ENCODE measurements at regions not wholly inside any gene's neighbourhood (a gene's known extent, or its start where the extent isn't known, plus 50 kb on each side); places are given as distances from the start of the nearest gene placed in this dataset.
"Not testable (repeated sequence)": the region's sequence is repeated elsewhere in the genome, so short reads cannot be mapped to it uniquely, and the experiment has no call there.

GRCh38 chr1:194929357-194929756 lies 1678.9 kb downstream of the KCNT2 start:
- no peak for DNase-seq (ENCODE audit: low spot score)

GRCh38 chr1:194919146-194919545 lies 1689.1 kb downstream of the KCNT2 start:
- DNase-seq (ENCODE audit: low spot score) = no peak

- DNase-seq (ENCODE audit: low spot score) = no peak
Measured at GRCh38 chr1:194917769-194918168, 1690.5 kb downstream of the KCNT2 start.

- DNase-seq (ENCODE audit: low spot score) = no peak
Measured at GRCh38 chr1:194908643-194909042, 1699.6 kb downstream of the KCNT2 start.

- no peak for DNase-seq (ENCODE audit: low spot score)
Measured at GRCh38 chr1:194903524-194903923, 1704.7 kb downstream of the KCNT2 start.

GRCh38 chr1:194889310-194889709 lies 1702.9 kb upstream of the B3GALT2 start:
- DNase-seq (ENCODE audit: low spot score) = no peak

GRCh38 chr1:194870860-194871259 lies 1684.4 kb upstream of the B3GALT2 start:
- DNase-seq (ENCODE audit: low spot score) = no peak

GRCh38 chr1:194866153-194866552 lies 1679.7 kb upstream of the B3GALT2 start:
- no peak for DNase-seq (ENCODE audit: low spot score)

- no peak for DNase-seq (ENCODE audit: low spot score)
Measured at GRCh38 chr1:194865383-194865782, 1679.0 kb upstream of the B3GALT2 start.

- DNase-seq (ENCODE audit: low spot score) = no peak
Measured at GRCh38 chr1:194862129-194862528, 1675.7 kb upstream of the B3GALT2 start.

GRCh38 chr1:194860248-194861201 lies 1674.1 kb upstream of the B3GALT2 start:
- no peak for DNase-seq (ENCODE audit: low spot score)

GRCh38 chr1:194859481-194860154 lies 1673.2 kb upstream of the B3GALT2 start:
- DNase-seq (ENCODE audit: low spot score) = not testable (repeated sequence)

- DNase-seq (ENCODE audit: low spot score) = not testable (repeated sequence)
Measured at GRCh38 chr1:194858811-194859480, 1672.5 kb upstream of the B3GALT2 start.

GRCh38 chr1:194857413-194857812 lies 1671.0 kb upstream of the B3GALT2 start:
- no peak for DNase-seq (ENCODE audit: low spot score)

- DNase-seq (ENCODE audit: low spot score) = no peak
Measured at GRCh38 chr1:194848846-194849245, 1662.4 kb upstream of the B3GALT2 start.

GRCh38 chr1:194846488-194846887 lies 1660.1 kb upstream of the B3GALT2 start:
- no peak for DNase-seq (ENCODE audit: low spot score)

- no peak for DNase-seq (ENCODE audit: low spot score)
Measured at GRCh38 chr1:194843077-194843476, 1656.7 kb upstream of the B3GALT2 start.

- DNase-seq (ENCODE audit: low spot score) = no peak
Measured at GRCh38 chr1:194833111-194833510, 1646.7 kb upstream of the B3GALT2 start.

GRCh38 chr1:194831595-194831994 lies 1645.2 kb upstream of the B3GALT2 start:
- not testable (repeated sequence) for DNase-seq (ENCODE audit: low spot score)

GRCh38 chr1:194830387-194830786 lies 1644.0 kb upstream of the B3GALT2 start:
- no peak for DNase-seq (ENCODE audit: low spot score)

GRCh38 chr1:194829492-194829891 lies 1643.1 kb upstream of the B3GALT2 start:
- no peak for DNase-seq (ENCODE audit: low spot score)

- DNase-seq (ENCODE audit: low spot score) = no peak
Measured at GRCh38 chr1:194825382-194825781, 1639.0 kb upstream of the B3GALT2 start.

GRCh38 chr1:194821091-194821490 lies 1634.7 kb upstream of the B3GALT2 start:
- no peak for DNase-seq (ENCODE audit: low spot score)
